ENCODE measurements at regions not wholly inside any gene's neighbourhood (a gene's known extent, or its start where the extent isn't known, plus 50 kb on each side); places are given as distances from the start of the nearest gene placed in this dataset.

DNA sequence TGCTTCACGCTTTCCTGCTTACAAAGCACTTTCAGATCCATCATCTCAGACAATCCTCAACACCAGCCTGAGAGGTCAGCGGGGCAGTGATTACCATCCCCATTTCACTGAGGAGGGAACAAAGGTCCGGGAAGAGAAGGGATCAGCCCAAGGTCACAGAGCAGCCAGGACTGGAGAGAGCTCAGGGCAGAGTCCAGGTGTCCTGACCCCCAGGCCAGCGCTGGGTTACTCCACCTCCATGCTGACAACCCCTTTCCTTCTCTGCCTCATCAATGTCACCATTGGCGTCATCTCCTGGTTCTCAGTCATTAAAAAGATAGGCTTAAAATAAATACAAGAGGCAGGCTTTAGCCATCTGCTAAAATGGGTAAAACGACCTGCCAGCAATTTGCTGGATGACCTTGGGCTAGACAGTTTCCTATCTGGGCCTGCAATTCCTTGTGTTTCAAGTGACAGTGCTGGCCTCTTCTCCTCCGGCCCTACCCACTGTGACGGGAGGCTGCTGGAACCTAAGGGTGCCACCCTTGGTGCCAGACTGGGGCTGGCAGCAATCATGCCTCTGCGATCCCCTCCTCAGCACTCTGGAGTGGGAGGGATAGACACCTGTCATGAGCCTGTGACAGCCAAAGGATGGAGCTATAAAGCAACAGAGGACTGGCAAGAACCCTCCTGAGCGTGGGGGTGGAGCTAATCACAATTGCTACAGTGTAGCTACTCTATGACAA is 79.5 kb upstream of the CCL1 start:
- TF ChIP-seq CTCF (IDR thresholded peaks at IDR 0.05), result no peak
- no peak for TF ChIP-seq POLR2A (IDR thresholded peaks at IDR 0.05)
- no peak for TF ChIP-seq EP300 (IDR thresholded peaks at IDR 0.05)
